ENCODE measurements at regions not wholly inside any gene's neighbourhood (a gene's known extent, or its start where the extent isn't known, plus 50 kb on each side); places are given as distances from the start of the nearest gene placed in this dataset.

DNA sequence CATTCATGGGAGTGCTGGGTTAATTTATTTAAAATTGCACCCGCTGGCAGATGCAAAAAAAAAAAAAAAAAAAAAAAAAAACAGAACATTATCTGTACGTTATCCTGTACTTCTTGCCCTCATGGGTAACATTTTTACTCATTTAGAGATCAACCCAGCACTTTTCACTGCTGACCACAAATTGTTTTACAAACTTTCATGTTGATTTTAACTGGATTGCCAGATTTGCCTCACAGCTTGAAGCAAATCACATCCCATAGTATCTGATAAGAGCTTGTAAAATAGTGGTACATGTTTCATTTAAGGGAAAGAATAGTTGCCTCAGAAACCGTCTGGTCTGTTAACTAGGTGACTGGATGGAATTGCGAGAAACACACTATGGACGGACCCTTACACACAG lies 640.8 kb downstream of the TRIML1 start:
- intact Hi-C loops (cut with DNase I) = no loop called here
- H3K27me3 ChIP-seq = no peaks in the 10 kb centered on the region
- TF ChIP-seq CTCF (IDR thresholded peaks at IDR 0.05) = no peak
- H3K4me3 ChIP-seq = no peak overlapping the region
- peaks cover 0 to 4% (median 0%) of the 10 kb centered on the region in 9 donors for H3K4me1 ChIP-seq
- ATAC-seq = no peak
- WGBS, 2 donors = 88 to 90% methylated on average over 5 of the region's 5 CpGs
- no peak overlapping the region for H3K27ac ChIP-seq
- no peaks in the 10 kb centered on the region for H3K36me3 ChIP-seq
- no peak for DNase-seq
- H3K9me3 ChIP-seq = peaks cover 0 to 4% (median 0%) of the 10 kb centered on the region in 11 donors

- no peak for TF ChIP-seq CTCF (IDR thresholded peaks at IDR 0.05)
- H3K36me3 ChIP-seq = no peaks in the 10 kb centered on the region
- peaks cover 0 to 4% (median 0%) of the 10 kb centered on the region in 9 donors for H3K4me1 ChIP-seq
- intact Hi-C loops (cut with DNase I) = no loop called here
- DNase-seq (no peak), ATAC-seq (no peak)
- H3K27ac ChIP-seq = no peak overlapping the region
- H3K27me3 ChIP-seq = no peaks in the 10 kb centered on the region
- no peak overlapping the region for H3K4me3 ChIP-seq
- WGBS, 2 donors = 81 to 85% methylated on average over 5 of the region's 5 CpGs
- peaks cover 0 to 4% (median 0%) of the 10 kb centered on the region in 11 donors for H3K9me3 ChIP-seq
Measured at GRCh38 chr4:188780686-188781085, 641.4 kb downstream of the TRIML1 start.

DNA sequence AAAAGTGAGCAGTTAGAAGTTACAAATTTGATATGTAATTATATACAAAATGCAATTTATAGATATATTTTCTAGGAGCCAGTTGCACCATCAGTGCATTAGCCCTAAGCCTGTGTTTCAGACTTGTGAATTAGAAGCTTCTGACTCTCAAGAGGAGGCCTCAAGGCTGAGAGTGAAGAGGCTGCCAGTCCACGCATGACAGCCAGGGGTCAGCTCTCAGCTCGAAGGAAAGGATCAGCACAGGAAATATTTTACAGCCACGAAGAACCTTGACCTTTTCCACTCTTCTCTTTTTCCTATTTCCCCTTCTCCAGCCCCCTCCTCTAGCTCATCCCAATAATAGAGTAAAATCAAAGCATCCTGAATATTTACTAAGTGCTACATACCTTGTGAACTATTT lies 642.4 kb downstream of the TRIML1 start:
- Histone ChIP-seq H3K4me3 (no peak overlapping the region), H3K27ac (no peak overlapping the region), H3K9me3 (peaks cover 0 to 4% (median 0%) of the 10 kb centered on the region in 11 donors), H3K27me3 (no peaks in the 10 kb centered on the region), H3K4me1 (peaks cover 0 to 4% (median 0%) of the 10 kb centered on the region in 9 donors), H3K36me3 (no peaks in the 10 kb centered on the region)
- WGBS, 2 donors = 37 to 44% methylated on average over 3 of the region's 3 CpGs
- no peak for ATAC-seq
- intact Hi-C loops (cut with DNase I) = no loop called here
- TF ChIP-seq CTCF (IDR thresholded peaks at IDR 0.05) = peak in 7 of 9 donors; percentile 28 to 59 (median 37)
- no peak for DNase-seq

GRCh38 chr4:188783175-188783574 lies 643.9 kb downstream of the TRIML1 start:
- Histone ChIP-seq H3K27ac (no peak overlapping the region), H3K4me3 (no peak overlapping the region), H3K9me3 (peaks cover 0 to 4% (median 0%) of the 10 kb centered on the region in 11 donors), H3K4me1 (peaks cover 0 to 4% (median 0%) of the 10 kb centered on the region in 9 donors), H3K27me3 (no peaks in the 10 kb centered on the region), H3K36me3 (no peaks in the 10 kb centered on the region)
- no peak for TF ChIP-seq CTCF (IDR thresholded peaks at IDR 0.05)
- peak in 1 of 2 donors; percentile 7 for DNase-seq
- peak in 1 of 8 donors; percentile 56 for ATAC-seq
- WGBS, 2 donors = 51 to 55% methylated on average over 4 of the region's 4 CpGs
- intact Hi-C loops (cut with DNase I) = no loop called here
